HUES48 (cell line): ENCODE measurements at regions not wholly inside any gene's neighbourhood (a gene's known extent, or its start where the extent isn't known, plus 50 kb on each side); places are given as distances from the start of the nearest gene placed in this dataset.

Experiments
- H3K27ac ChIP-seq: one replicate; pipeline ENCODE4 v1.7.0; 2013; ENCODE audit warnings: low read depth, low read length, inconsistent platforms
- H3K27me3 ChIP-seq: 2 replicates; pipeline ENCODE4 v1.6.1; 2013; ENCODE audit warnings: mild to moderate bottlenecking, low read length; ENCODE audit not compliant: control insufficient read depth, insufficient read depth
- H3K36me3 ChIP-seq: 2 replicates; pipeline ENCODE4 v1.6.1; 2013; ENCODE audit warnings: low read length; ENCODE audit not compliant: control insufficient read depth, insufficient read depth
- H3K4me1 ChIP-seq: 2 replicates; pipeline ENCODE4 v1.6.1; 2013; ENCODE audit warnings: mild to moderate bottlenecking, low read length; ENCODE audit not compliant: control insufficient read depth, insufficient read depth
- H3K4me3 ChIP-seq: 2 replicates; pipeline ENCODE4 v1.5.1; 2013; ENCODE audit warnings: mild to moderate bottlenecking, low read depth, low read length
- H3K9ac ChIP-seq: 2 replicates; pipeline ENCODE4 v1.6.1; 2013; ENCODE audit warnings: mild to moderate bottlenecking, low read depth, low read length, moderate library complexity
- H3K9me3 ChIP-seq: 2 replicates; pipeline ENCODE4 v1.6.1; 2013; ENCODE audit warnings: low read length; ENCODE audit not compliant: control insufficient read depth, insufficient read depth

DNA sequence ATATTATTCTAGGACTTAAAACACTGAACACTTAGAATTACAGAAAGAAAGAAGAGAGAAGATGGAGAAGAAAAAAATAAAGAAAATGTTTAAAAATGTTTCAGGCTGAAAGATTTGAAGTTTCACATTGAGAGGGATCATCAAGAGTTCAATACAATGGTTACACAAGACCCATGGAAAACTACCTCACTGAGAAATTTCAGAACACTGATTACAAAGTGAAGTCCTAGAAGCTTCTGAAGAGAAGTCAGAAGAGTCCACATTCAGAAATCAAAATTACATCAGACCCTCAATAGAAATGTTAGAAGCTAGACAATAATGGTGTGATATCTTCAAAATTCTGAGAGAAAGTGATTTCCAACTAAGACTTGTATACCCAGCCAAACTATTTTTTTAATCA lies 196.1 kb downstream of the MACC1 start:
- Histone ChIP-seq H3K4me1 (peaks cover 45% of the 10 kb centered on the region), H3K4me3 (no peak overlapping the region), H3K9me3 (no peaks in the 10 kb centered on the region), H3K27me3 (no peaks in the 10 kb centered on the region), H3K27ac (no peak overlapping the region), H3K9ac (no peak overlapping the region), H3K36me3 (no peaks in the 10 kb centered on the region)

GRCh38 chr7:20019757-20020432 lies 197.3 kb downstream of the MACC1 start:
- Histone ChIP-seq H3K9ac (peak overlapping the region; percentile 61; the same call in 1 of the 2 replicates), H3K27me3 (no peaks in the 10 kb centered on the region), H3K9me3 (no peaks in the 10 kb centered on the region), H3K27ac (peak overlapping the region; percentile 88), H3K36me3 (no peaks in the 10 kb centered on the region), H3K4me3 (peak overlapping the region; percentile 14), H3K4me1 (peaks cover 53% of the 10 kb centered on the region)

GRCh38 chr7:20016669-20017068 lies 200.5 kb downstream of the MACC1 start:
- H3K4me3 ChIP-seq: no peak overlapping the region
- H3K27ac ChIP-seq: no peak overlapping the region
- peaks cover 48% of the 10 kb centered on the region for H3K4me1 ChIP-seq
- no peaks in the 10 kb centered on the region for H3K27me3 ChIP-seq
- H3K36me3 ChIP-seq: no peaks in the 10 kb centered on the region
- H3K9ac ChIP-seq: no peak overlapping the region
- no peaks in the 10 kb centered on the region for H3K9me3 ChIP-seq

- no peak overlapping the region for H3K9ac ChIP-seq
- no peak overlapping the region for H3K4me3 ChIP-seq
- no peaks in the 10 kb centered on the region for H3K9me3 ChIP-seq
- H3K36me3 ChIP-seq: no peaks in the 10 kb centered on the region
- peaks cover 22% of the 10 kb centered on the region for H3K4me1 ChIP-seq
- H3K27ac ChIP-seq: no peak overlapping the region
- no peaks in the 10 kb centered on the region for H3K27me3 ChIP-seq
Observed at GRCh38 chr7:20013536-20013935, 203.6 kb downstream of the MACC1 start.

GRCh38 chr7:20012100-20012499 lies 205.1 kb downstream of the MACC1 start:
- peaks cover 2% of the 10 kb centered on the region for H3K36me3 ChIP-seq
- H3K4me3 ChIP-seq: no peak overlapping the region
- no peaks in the 10 kb centered on the region for H3K27me3 ChIP-seq
- H3K9ac ChIP-seq: no peak overlapping the region
- no peak overlapping the region for H3K27ac ChIP-seq
- no peaks in the 10 kb centered on the region for H3K9me3 ChIP-seq
- H3K4me1 ChIP-seq: peaks cover 22% of the 10 kb centered on the region

GRCh38 chr7:20010877-20011276 lies 206.3 kb downstream of the MACC1 start:
- Histone ChIP-seq H3K27me3 (no peaks in the 10 kb centered on the region), H3K9ac (no peak overlapping the region), H3K9me3 (no peaks in the 10 kb centered on the region), H3K4me1 (peaks cover 11% of the 10 kb centered on the region), H3K27ac (no peak overlapping the region), H3K36me3 (peaks cover 14% of the 10 kb centered on the region), H3K4me3 (no peak overlapping the region)

- Histone ChIP-seq H3K27ac (no peak overlapping the region), H3K27me3 (no peaks in the 10 kb centered on the region), H3K4me3 (no peak overlapping the region), H3K36me3 (peaks cover 34% of the 10 kb centered on the region), H3K9ac (no peak overlapping the region), H3K9me3 (no peaks in the 10 kb centered on the region), H3K4me1 (peaks cover 4% of the 10 kb centered on the region; the same call in 1 of the 2 replicates)
Observed at GRCh38 chr7:20007510-20007909, 209.7 kb downstream of the MACC1 start.

- Histone ChIP-seq H3K27me3 (no peaks in the 10 kb centered on the region), H3K4me1 (no peaks in the 10 kb centered on the region), H3K9me3 (no peaks in the 10 kb centered on the region), H3K27ac (no peak overlapping the region), H3K36me3 (peaks cover 34% of the 10 kb centered on the region), H3K4me3 (no peak overlapping the region), H3K9ac (no peak overlapping the region)
Observed at GRCh38 chr7:20005081-20005480, 212.1 kb downstream of the MACC1 start.

- Histone ChIP-seq H3K9ac (no peak overlapping the region), H3K27me3 (no peaks in the 10 kb centered on the region), H3K4me1 (no peaks in the 10 kb centered on the region), H3K4me3 (no peak overlapping the region), H3K9me3 (no peaks in the 10 kb centered on the region), H3K36me3 (peaks cover 8% of the 10 kb centered on the region), H3K27ac (no peak overlapping the region)
Observed at GRCh38 chr7:19999681-20000080, 217.5 kb downstream of the MACC1 start.

DNA sequence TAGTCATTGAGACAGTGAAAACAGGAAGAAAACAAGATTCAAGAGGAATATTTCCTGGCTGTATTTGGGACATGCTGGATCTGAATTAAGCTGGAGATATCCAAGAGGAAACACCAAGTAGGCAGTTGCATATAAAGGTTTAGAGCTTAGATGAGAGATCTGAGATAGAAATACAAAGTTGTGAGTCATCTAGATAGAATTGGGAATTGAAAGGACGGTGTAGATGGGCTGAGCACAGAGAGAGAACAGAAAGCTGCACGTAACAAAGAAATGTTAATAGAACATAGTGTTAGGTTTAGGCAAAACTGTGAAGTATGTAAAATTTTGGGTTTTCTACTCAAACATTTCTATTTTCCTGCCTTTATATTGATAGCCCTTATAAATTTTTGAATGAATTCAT lies 218.5 kb upstream of the TMEM196 start:
- Histone ChIP-seq H3K4me1 (peaks cover 21% of the 10 kb centered on the region), H3K9me3 (no peaks in the 10 kb centered on the region), H3K9ac (no peak overlapping the region), H3K27me3 (no peaks in the 10 kb centered on the region), H3K4me3 (no peak overlapping the region), H3K27ac (no peak overlapping the region), H3K36me3 (peaks cover 6% of the 10 kb centered on the region; the same call in 1 of the 2 replicates)

GRCh38 chr7:19989906-19990305 lies 216.5 kb upstream of the TMEM196 start:
- Histone ChIP-seq H3K9ac (no peak overlapping the region), H3K4me3 (no peak overlapping the region), H3K9me3 (no peaks in the 10 kb centered on the region), H3K36me3 (peaks cover 14% of the 10 kb centered on the region; the same call in 1 of the 2 replicates), H3K27ac (no peak overlapping the region), H3K4me1 (peaks cover 21% of the 10 kb centered on the region), H3K27me3 (no peaks in the 10 kb centered on the region)
